ENCODE measurements at regions not wholly inside any gene's neighbourhood (a gene's known extent, or its start where the extent isn't known, plus 50 kb on each side); places are given as distances from the start of the nearest gene placed in this dataset.

DNA sequence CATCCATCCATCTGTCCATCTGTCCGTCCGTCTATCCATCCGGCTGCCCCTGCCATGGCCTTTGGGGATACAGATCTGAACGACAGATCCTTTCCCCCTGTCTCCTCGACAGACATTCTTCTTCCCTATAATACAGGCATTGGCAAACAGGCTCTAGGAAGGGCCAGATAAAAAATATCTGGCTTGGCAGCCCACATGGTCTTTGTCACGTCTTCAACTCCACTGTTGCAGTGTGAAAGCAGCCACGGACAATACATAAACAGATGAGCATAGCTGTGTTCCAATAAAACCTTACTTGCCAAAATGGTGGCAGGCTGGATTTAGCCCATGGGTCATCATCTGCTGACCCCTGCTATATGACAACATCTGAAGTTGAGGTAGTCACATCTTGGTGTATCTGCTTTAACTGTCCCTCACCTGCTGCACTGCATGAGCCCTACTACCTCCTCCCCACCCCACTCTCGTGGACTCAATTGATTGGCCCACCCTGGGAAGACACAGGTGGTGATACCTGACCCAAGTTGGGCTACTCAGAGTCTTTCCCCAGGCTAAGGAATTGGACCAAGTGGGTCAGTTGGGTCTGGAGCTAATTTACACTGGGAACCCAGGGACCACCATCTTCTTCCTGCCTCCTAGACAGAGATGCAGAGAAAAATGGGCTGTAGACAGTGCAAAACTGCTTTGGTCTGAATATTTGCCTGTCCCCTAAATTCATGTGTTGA is 128.4 kb upstream of the SMAD3 start:
- no peak for TF ChIP-seq EP300 (IDR thresholded peaks at IDR 0.05; ENCODE audit: borderline replicate concordance)
- TF ChIP-seq, protein P1, sequence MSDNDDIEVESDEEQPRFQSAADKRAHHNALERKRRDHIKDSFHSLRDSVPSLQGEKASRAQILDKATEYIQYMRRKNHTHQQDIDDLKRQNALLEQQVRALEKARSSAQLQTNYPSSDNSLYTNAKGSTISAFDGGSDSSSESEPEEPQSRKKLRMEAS (IDR thresholded peaks at IDR 0.05): no peak
- TF ChIP-seq RAD21 (IDR thresholded peaks at IDR 0.05; ENCODE audit: low read depth): no peak
- no peak for TF ChIP-seq TAF1 (IDR thresholded peaks at IDR 0.05; ENCODE audit: low read depth)
- TF ChIP-seq, protein P2, sequence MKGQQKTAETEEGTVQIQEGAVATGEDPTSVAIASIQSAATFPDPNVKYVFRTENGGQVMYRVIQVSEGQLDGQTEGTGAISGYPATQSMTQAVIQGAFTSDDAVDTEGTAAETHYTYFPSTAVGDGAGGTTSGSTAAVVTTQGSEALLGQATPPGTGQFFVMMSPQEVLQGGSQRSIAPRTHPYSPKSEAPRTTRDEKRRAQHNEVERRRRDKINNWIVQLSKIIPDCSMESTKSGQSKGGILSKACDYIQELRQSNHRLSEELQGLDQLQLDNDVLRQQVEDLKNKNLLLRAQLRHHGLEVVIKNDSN (IDR thresholded peaks at IDR 0.05): no peak
- TF ChIP-seq EGR1 (IDR thresholded peaks at IDR 0.05): no peak
